ENCODE measurements at regions not wholly inside any gene's neighbourhood (a gene's known extent, or its start where the extent isn't known, plus 50 kb on each side); places are given as distances from the start of the nearest gene placed in this dataset.
A peak's percentile ranks its signal among the peaks of the same experiment; 100 is the strongest.

DNA sequence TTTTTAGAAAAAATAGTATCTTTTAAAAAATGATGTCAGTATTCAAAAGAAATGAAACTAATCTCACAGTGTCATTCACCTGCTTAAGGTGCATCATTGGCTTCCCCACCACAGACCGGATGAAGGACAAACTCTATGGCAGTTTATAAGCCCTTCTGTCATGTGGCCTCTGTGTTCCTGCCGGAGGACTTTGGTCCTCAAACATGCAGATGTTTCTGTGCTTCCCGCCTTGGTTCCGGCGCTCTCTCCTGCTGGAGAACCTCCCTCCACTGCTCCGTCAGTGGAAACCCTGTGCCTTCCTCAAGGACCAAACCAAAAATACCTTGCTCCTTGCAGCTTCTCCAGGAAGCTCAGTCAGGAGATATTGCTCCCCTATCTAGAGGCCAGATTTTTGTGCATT lies 326.3 kb downstream of the UACA start:
- Histone ChIP-seq H3K56ac (replicated peaks; ENCODE audit: insufficient read length, low read depth, low read length) (no peak overlapping the region), H3K4me1 (replicated peaks in 1 of 4; ENCODE audit: control insufficient read depth in 3 of 4, insufficient read depth in 4 of 4, low read length in 3 of 4) (peaks cover 0 to 8% (median 4%) of the 10 kb centered on the region in 4 experiments; a peak in 2 of 7 replicates), H2BK20ac (ENCODE audit: low read length) (0 out of 2 replicates have a peak overlapping the region, but pooled peaks have one; percentile 25), H4K5ac (ENCODE audit: insufficient read length, low read depth, low read length) (no peak overlapping the region), H4K8ac (ENCODE audit: extremely low read depth, insufficient read depth, low read length) (no peak overlapping the region), H2BK120ac (replicated peaks; ENCODE audit: low read depth, low read length) (no peak overlapping the region), H3K27ac (ENCODE audit: low read depth, low read length) (no peak overlapping the region), H3K23ac (ENCODE audit: insufficient read length) (no peak overlapping the region), H3K36me3 (ENCODE audit: control insufficient read depth in 2 of 4, insufficient read depth in 4 of 4, low read length in 3 of 4) (no peaks in the 10 kb centered on the region), H3K23me2 (ENCODE audit: low read depth, low read length) (no peaks in the 10 kb centered on the region), H2AFZ (ENCODE audit: low read length) (no peak overlapping the region), H4K91ac (replicated peaks; ENCODE audit: insufficient read length, low read length) (no peak overlapping the region), H3K18ac (ENCODE audit: extremely low read depth, low read length) (no peak overlapping the region), H3K27me3 (replicated peaks in 1 of 4; ENCODE audit: control insufficient read depth in 3 of 4, extremely low read depth in 1 of 4, insufficient read depth in 3 of 4, low read length in 3 of 4) (no peaks in the 10 kb centered on the region; a peak in 1 of 7 replicates), H2BK15ac (ENCODE audit: low read length) (no peak overlapping the region), H2AK5ac (ENCODE audit: low read depth, low read length) (no peak overlapping the region), H2BK12ac (ENCODE audit: low read depth, low read length) (no peak overlapping the region), H3K4me3 (ENCODE audit: extremely low read depth in 1 of 4, insufficient read depth in 2 of 4, low read depth in 3 of 4, low read length in 4 of 4) (no peak overlapping the region), H3K79me2 (ENCODE audit: control insufficient read depth in 1 of 2, insufficient read depth in 2 of 2, low read length in 2 of 2) (no peaks in the 10 kb centered on the region), H2BK5ac (ENCODE audit: low read depth, low read length) (no peak overlapping the region), H3K14ac (ENCODE audit: insufficient read length) (no peak overlapping the region), H4K20me1 (replicated peaks in 1 of 2; ENCODE audit: control insufficient read depth in 1 of 2, insufficient read depth in 2 of 2, low read length in 2 of 2) (no peaks in the 10 kb centered on the region), H3K9me3 (ENCODE audit: insufficient read depth in 2 of 2, low read depth in 1 of 2, low read length in 1 of 2) (no peaks in the 10 kb centered on the region), H3K9ac (replicated peaks in 1 of 4; ENCODE audit: extremely low read depth in 1 of 4, low read depth in 3 of 4, low read length in 3 of 4) (no peak overlapping the region), H3K79me1 (ENCODE audit: low read depth, low read length) (no peaks in the 10 kb centered on the region), H3K4ac (replicated peaks; ENCODE audit: insufficient read length, low read depth, low read length) (no peak overlapping the region), H3K4me2 (ENCODE audit: insufficient read depth in 1 of 2, low read depth in 2 of 2, low read length in 2 of 2) (no peak overlapping the region)
- no peak for DNase-seq (ENCODE audit: low read depth in 1 of 2, low spot score in 2 of 2)
- POLR2A ChIA-PET (ENCODE audit: partially characterized antibody): interaction anchor here (1.5 kb wide), 1 partner anchor 16 kb away, joined by 3 read pairs; no protein-coding TSS in a partner anchor
- 95% methylated on average over 6 of the region's 6 CpGs; no CpG with 5 or more reads in 1 of the 2 experiments for WGBS, 2 experiments (ENCODE audit: extremely low coverage in 1 of 2, insufficient coverage in 1 of 2, insufficient read length in 1 of 2, insufficient replicate concordance in 2 of 2, low coverage in 1 of 2, low lambda C conversion rate in 2 of 2, missing lambda C conversion rate in 1 of 2)
- FAIRE-seq: no peak
- CTCF ChIA-PET (ENCODE audit: partially characterized antibody): interaction anchor here (1.1 to 3.6 kb wide), 3 partner anchors 14 to 60 kb away, joined by 5 to 22 read pairs (median 6); no protein-coding TSS in a partner anchor
- TF ChIP-seq SP1 (IDR thresholded peaks at IDR 0.05; ENCODE audit: low read depth, low read length) (no peak), POU5F1 (IDR thresholded peaks at IDR 0.05; ENCODE audit: low read depth, low read length) (no peak), SIRT6 (IDR thresholded peaks at IDR 0.05; ENCODE audit: low read length) (no peak), SP4 (IDR thresholded peaks at IDR 0.05; ENCODE audit: low read length) (no peak)

Data from H1 (cell line).